HCT116 (cell line): ENCODE measurements at regions not wholly inside any gene's neighbourhood (a gene's known extent, or its start where the extent isn't known, plus 50 kb on each side); places are given as distances from the start of the nearest gene placed in this dataset.

Source experiments
- ATAC-seq: fragments of 200-7000 bp; cut with Tn5 transposase; 2 replicates; pipeline ENCODE4 v1.9.1; 2020; ENCODE audit warnings: mild to moderate bottlenecking, moderate library complexity
- BruUV-seq: library from RNA; stranded (reverse); fragments of 400-500 nt; replicated peaks from 2 replicates; lab custom pipeline; 2021; lab: Mats Ljungman, UMichigan
- CTCF ChIA-PET: fragments of 300-600 bp; sonication (Branson Sonifier 250); formaldehyde crosslinking; loops from one replicate; lab custom pipeline; 2021; ENCODE audit warnings: antibody characterized with exemption; lab: Charles Lee
- POLR2A ChIA-PET: fragments of 300-600, 350-600 bp; sonication (Branson Sonifier 250); formaldehyde crosslinking; loops from one replicate; lab custom pipeline; 2021; ENCODE audit warnings: antibody characterized with exemption; lab: Charles Lee
- RAD21 ChIA-PET, 2 experiments: fragments of 300-600 bp; sonication (Branson Sonifier 250); formaldehyde crosslinking; loops; one replicate each; lab custom pipeline; 2023; ENCODE audit warnings: low total read pairs in 2 of 2; ENCODE audit not compliant: uncharacterized antibody in 2 of 2, unreplicated experiment in 2 of 2, low non-redundant PET in 1 of 2; lab: Charles Lee
- DNase-seq: peaks from one replicate; pipeline ENCODE4 v3.0.0-alpha.2; 2010; ENCODE audit warnings: low read depth, low spot score
- H2AFZ ChIP-seq: fragments of 200-600 bp; shearing (Covaris generic), sonication (generic); 2 replicates; pipeline ENCODE4 v1.6.1; 2017; ENCODE audit warnings: low read depth, mixed run types, mixed read lengths, antibody characterized with exemption, low read length; ENCODE audit not compliant: poor library complexity, severe bottlenecking
- H3K27ac ChIP-seq: 2 replicates; pipeline ENCODE4 v1.5.1; 2012; ENCODE audit warnings: low read depth, low read length
- H3K27me3 ChIP-seq: fragments of 200-600 bp; sonication (generic); 2 replicates; pipeline ENCODE4 v1.6.1; 2016; ENCODE audit warnings: mixed run types, low read length, mixed read lengths; ENCODE audit not compliant: insufficient read depth
- H3K36me3 ChIP-seq, 2 experiments: fragments of 200-500 bp in 1 of 2; fragments of 200-600 bp in 1 of 2; sonication (Bioruptor generic) in 1 of 2; sonication (generic) in 1 of 2; 2 replicates each; pipeline versions ENCODE4 v1.5.1 to v1.6.1; 2014 to 2016; ENCODE audit warnings: low read length in 2 of 2, inconsistent platforms in 1 of 2, mixed read lengths in 1 of 2, mixed run types in 1 of 2; ENCODE audit not compliant: insufficient read depth in 2 of 2, control insufficient read depth in 1 of 2
- H3K4me1 ChIP-seq, 2 experiments: fragments of 200-600 bp in 1 of 2; sonication (generic) in 1 of 2; 2 replicates each; pipeline versions ENCODE4 v1.5.1 to v1.6.1; 2012 to 2017; ENCODE audit warnings: low read length in 2 of 2, inconsistent platforms in 1 of 2, mild to moderate bottlenecking in 1 of 2, mixed read lengths in 1 of 2, mixed run types in 1 of 2, moderate library complexity in 1 of 2; ENCODE audit not compliant: insufficient read depth in 2 of 2, control insufficient read depth in 1 of 2
- H3K4me2 ChIP-seq: fragments of 200-600 bp; sonication (generic); 2 replicates; pipeline ENCODE4 v1.6.1; 2017; ENCODE audit warnings: mixed run types, low read length, mixed read lengths
- H3K4me3 ChIP-seq, 2 experiments: fragments of 200-600 bp in 1 of 2; sonication (generic) in 1 of 2; replicated peaks in 1 of 2; 2 replicates each; pipeline ENCODE4 v1.5.1; 2011 to 2016; ENCODE audit warnings: low read length in 2 of 2, control low read depth in 1 of 2, low read depth in 1 of 2, mild to moderate bottlenecking in 1 of 2, mixed read lengths in 1 of 2, mixed run types in 1 of 2
- H3K79me2 ChIP-seq: fragments of 200-600 bp; sonication (generic); 2 replicates; pipeline ENCODE4 v1.6.1; 2017; ENCODE audit warnings: mild to moderate bottlenecking, mixed run types, low read length, moderate library complexity, mixed read lengths; ENCODE audit not compliant: insufficient read depth
- H3K9ac ChIP-seq: fragments of 200-600 bp; sonication (generic); 2 replicates; pipeline ENCODE4 v1.6.1; 2016; ENCODE audit warnings: low read length, mixed read lengths
- H3K9me2 ChIP-seq: fragments of 200-600 bp; sonication (generic), shearing (Covaris generic); 2 replicates; pipeline ENCODE4 v1.6.1; 2017; ENCODE audit warnings: mixed run types, mild to moderate bottlenecking, moderate library complexity; ENCODE audit not compliant: insufficient read depth
- H3K9me3 ChIP-seq, 2 experiments: fragments of 200-500 bp in 1 of 2; fragments of 200-600 bp in 1 of 2; sonication (Bioruptor generic) in 1 of 2; sonication (generic) in 1 of 2; 2 replicates each; pipeline ENCODE4 v1.6.1; 2014 to 2017; ENCODE audit warnings: low read length in 2 of 2, mixed read lengths in 2 of 2, inconsistent platforms in 1 of 2, low read depth in 1 of 2, mild to moderate bottlenecking in 1 of 2, mixed run types in 1 of 2, moderate library complexity in 1 of 2; ENCODE audit not compliant: control insufficient read depth in 1 of 2, insufficient read depth in 1 of 2
- H4K20me1 ChIP-seq: fragments of 200-600 bp; sonication (generic), shearing (Covaris generic); 2 replicates; pipeline ENCODE4 v1.6.1; 2017; ENCODE audit warnings: mixed run types, mild to moderate bottlenecking, moderate library complexity; ENCODE audit not compliant: insufficient read depth
- EGR1 ChIP-seq: IDR thresholded peaks from 2 replicates; pipeline ENCODE4 v1.6.1; 2012; ENCODE audit warnings: low read depth
- ELF1 ChIP-seq: IDR thresholded peaks from 2 replicates; pipeline ENCODE4 v1.6.1; 2012; ENCODE audit warnings: low read depth, borderline replicate concordance
- FOSL1 ChIP-seq: IDR thresholded peaks from 2 replicates; pipeline ENCODE4 v1.6.1; 2012; ENCODE audit warnings: low read depth
- JUND ChIP-seq: IDR thresholded peaks from 2 replicates; pipeline ENCODE4 v1.6.1; 2012
- POLR2AphosphoS5 ChIP-seq: IDR thresholded peaks from 2 replicates; pipeline ENCODE4 v1.6.1; 2011; ENCODE audit warnings: mild to moderate bottlenecking, low read depth, low read length, moderate library complexity
- RAD21 ChIP-seq: IDR thresholded peaks from 2 replicates; pipeline ENCODE4 v1.6.1; 2012; ENCODE audit warnings: low read depth, mild to moderate bottlenecking
- SIN3A ChIP-seq: IDR thresholded peaks from 2 replicates; pipeline ENCODE4 v1.6.1; 2012; ENCODE audit warnings: low read depth
- SP1 ChIP-seq: IDR thresholded peaks from 2 replicates; pipeline ENCODE4 v1.6.1; 2012; ENCODE audit warnings: low read depth
- ZFX ChIP-seq: fragments of 450-650 bp; IDR thresholded peaks from 2 replicates; pipeline ENCODE4 v1.6.1; 2017
- intact Hi-C: fragments of 100-400 bp; cut with micrococcal nuclease; formaldehyde crosslinking; loops from 2 replicates; pipeline ENCODE4 v1.10.0; 2022
- TF ChIP-seq, protein P1 (sequence below), 3 experiments: fragments of 200-600 bp in 1 of 3; sonication (generic) in 1 of 3; IDR thresholded peaks in 2 of 3; conservative IDR thresholded peaks in 1 of 3; 2 replicates each; pipeline ENCODE4 v1.5.1; 2012 to 2017; ENCODE audit warnings: low read depth in 2 of 3, low read length in 2 of 3, antibody characterized with exemption in 1 of 3, borderline replicate concordance in 1 of 3, control low read depth in 1 of 3, mild to moderate bottlenecking in 1 of 3, mixed read lengths in 1 of 3, mixed run types in 1 of 3, moderate library complexity in 1 of 3; ENCODE audit not compliant: insufficient read depth in 1 of 3
- TF ChIP-seq, protein P2 (sequence below): IDR thresholded peaks from 2 replicates; pipeline ENCODE4 v1.6.1; 2012
- TF ChIP-seq, protein P3 (sequence below): IDR thresholded peaks from 2 replicates; pipeline ENCODE4 v1.6.1; 2012

- no peak overlapping the region for H2AFZ ChIP-seq
- no peak overlapping the region for H3K9ac ChIP-seq
- no TSS peak for BruUV-seq
- no peak for DNase-seq
- H3K27me3 ChIP-seq: no peaks in the 10 kb centered on the region
- no peaks in the 10 kb centered on the region for H3K36me3 ChIP-seq
- POLR2A ChIA-PET: no interaction called here
- no peak overlapping the region for H3K27ac ChIP-seq
- TF ChIP-seq SP1: no peak
- H3K9me2 ChIP-seq: no peaks in the 10 kb centered on the region
- CTCF ChIA-PET: no interaction called here
- RAD21 ChIA-PET: no interaction called here
- no peaks in the 10 kb centered on the region for H3K4me1 ChIP-seq
- H3K9me3 ChIP-seq: peaks cover 17 to 29% of the 10 kb centered on the region in 2 experiments; a peak in 2 of 4 replicates
- intact Hi-C loops: no loop called here
- ATAC-seq: no peak
- no peaks in the 10 kb centered on the region for H4K20me1 ChIP-seq
- H3K4me3 ChIP-seq: no peak overlapping the region
- no peak overlapping the region for H3K4me2 ChIP-seq
- no peaks in the 10 kb centered on the region for H3K79me2 ChIP-seq
Measured at GRCh38 chr5:20522905-20523482, 535.0 kb upstream of the CDH18 start.

GRCh38 chr5:20515606-20516005, 527.6 kb upstream of the CDH18 start:
- H4K20me1 ChIP-seq: no peaks in the 10 kb centered on the region
- RAD21 ChIA-PET: no interaction called here
- BruUV-seq: no TSS peak
- TF ChIP-seq, protein P1, sequence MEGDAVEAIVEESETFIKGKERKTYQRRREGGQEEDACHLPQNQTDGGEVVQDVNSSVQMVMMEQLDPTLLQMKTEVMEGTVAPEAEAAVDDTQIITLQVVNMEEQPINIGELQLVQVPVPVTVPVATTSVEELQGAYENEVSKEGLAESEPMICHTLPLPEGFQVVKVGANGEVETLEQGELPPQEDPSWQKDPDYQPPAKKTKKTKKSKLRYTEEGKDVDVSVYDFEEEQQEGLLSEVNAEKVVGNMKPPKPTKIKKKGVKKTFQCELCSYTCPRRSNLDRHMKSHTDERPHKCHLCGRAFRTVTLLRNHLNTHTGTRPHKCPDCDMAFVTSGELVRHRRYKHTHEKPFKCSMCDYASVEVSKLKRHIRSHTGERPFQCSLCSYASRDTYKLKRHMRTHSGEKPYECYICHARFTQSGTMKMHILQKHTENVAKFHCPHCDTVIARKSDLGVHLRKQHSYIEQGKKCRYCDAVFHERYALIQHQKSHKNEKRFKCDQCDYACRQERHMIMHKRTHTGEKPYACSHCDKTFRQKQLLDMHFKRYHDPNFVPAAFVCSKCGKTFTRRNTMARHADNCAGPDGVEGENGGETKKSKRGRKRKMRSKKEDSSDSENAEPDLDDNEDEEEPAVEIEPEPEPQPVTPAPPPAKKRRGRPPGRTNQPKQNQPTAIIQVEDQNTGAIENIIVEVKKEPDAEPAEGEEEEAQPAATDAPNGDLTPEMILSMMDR (IDR thresholded peaks at IDR 0.05 in 2 of 3, conservative IDR thresholded peaks at IDR 0.05 in 1 of 3; ENCODE audit: borderline replicate concordance in 1 of 3, insufficient read depth in 1 of 3, low read depth in 2 of 3, low read length in 2 of 3): no peak
- TF ChIP-seq, protein P2, sequence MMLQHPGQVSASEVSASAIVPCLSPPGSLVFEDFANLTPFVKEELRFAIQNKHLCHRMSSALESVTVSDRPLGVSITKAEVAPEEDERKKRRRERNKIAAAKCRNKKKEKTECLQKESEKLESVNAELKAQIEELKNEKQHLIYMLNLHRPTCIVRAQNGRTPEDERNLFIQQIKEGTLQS: no peak
- TF ChIP-seq ZFX: no peak
- TF ChIP-seq, protein P3, sequence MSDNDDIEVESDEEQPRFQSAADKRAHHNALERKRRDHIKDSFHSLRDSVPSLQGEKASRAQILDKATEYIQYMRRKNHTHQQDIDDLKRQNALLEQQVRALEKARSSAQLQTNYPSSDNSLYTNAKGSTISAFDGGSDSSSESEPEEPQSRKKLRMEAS: no peak
- TF ChIP-seq JUND: no peak
- no peak for TF ChIP-seq EGR1
- no peak for TF ChIP-seq POLR2AphosphoS5
- TF ChIP-seq ELF1: no peak
- no peak for TF ChIP-seq FOSL1
- no peak for TF ChIP-seq RAD21
- no peak for TF ChIP-seq SIN3A
- TF ChIP-seq, all 23 proteins: peak for 0
- POLR2A ChIA-PET: no interaction called here
- Histone ChIP-seq H3K4me3 (no peak overlapping the region), H3K9me2 (no peaks in the 10 kb centered on the region), H3K9ac (no peak overlapping the region), H3K4me1 (no peaks in the 10 kb centered on the region), H3K27ac (no peak overlapping the region), H3K27me3 (no peaks in the 10 kb centered on the region), H3K36me3 (no peaks in the 10 kb centered on the region), H2AFZ (no peak overlapping the region), H3K79me2 (no peaks in the 10 kb centered on the region), H3K9me3 (peaks cover 20 to 22% of the 10 kb centered on the region in 2 experiments; a peak in 2 of 4 replicates), H3K4me2 (no peak overlapping the region)
- DNase-seq (no peak), ATAC-seq (no peak)
- intact Hi-C loops: no loop called here
- CTCF ChIA-PET: no interaction called here
